GM12801 (cell line): ENCODE measurements at regions not wholly inside any gene's neighbourhood (a gene's known extent, or its start where the extent isn't known, plus 50 kb on each side); places are given as distances from the start of the nearest gene placed in this dataset.

Experiments
- TF ChIP-seq, protein P1 (sequence below): IDR thresholded peaks from one replicate; pipeline ENCODE4 v1.5.1; 2011; ENCODE audit warnings: control low read depth; ENCODE audit not compliant: insufficient read length; ENCODE audit errors: extremely low read depth

- TF ChIP-seq, protein P1, sequence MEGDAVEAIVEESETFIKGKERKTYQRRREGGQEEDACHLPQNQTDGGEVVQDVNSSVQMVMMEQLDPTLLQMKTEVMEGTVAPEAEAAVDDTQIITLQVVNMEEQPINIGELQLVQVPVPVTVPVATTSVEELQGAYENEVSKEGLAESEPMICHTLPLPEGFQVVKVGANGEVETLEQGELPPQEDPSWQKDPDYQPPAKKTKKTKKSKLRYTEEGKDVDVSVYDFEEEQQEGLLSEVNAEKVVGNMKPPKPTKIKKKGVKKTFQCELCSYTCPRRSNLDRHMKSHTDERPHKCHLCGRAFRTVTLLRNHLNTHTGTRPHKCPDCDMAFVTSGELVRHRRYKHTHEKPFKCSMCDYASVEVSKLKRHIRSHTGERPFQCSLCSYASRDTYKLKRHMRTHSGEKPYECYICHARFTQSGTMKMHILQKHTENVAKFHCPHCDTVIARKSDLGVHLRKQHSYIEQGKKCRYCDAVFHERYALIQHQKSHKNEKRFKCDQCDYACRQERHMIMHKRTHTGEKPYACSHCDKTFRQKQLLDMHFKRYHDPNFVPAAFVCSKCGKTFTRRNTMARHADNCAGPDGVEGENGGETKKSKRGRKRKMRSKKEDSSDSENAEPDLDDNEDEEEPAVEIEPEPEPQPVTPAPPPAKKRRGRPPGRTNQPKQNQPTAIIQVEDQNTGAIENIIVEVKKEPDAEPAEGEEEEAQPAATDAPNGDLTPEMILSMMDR, result no peak
Observed at GRCh38 chr1:34436836-34437235, 260.1 kb downstream of the C1orf94 start.

DNA sequence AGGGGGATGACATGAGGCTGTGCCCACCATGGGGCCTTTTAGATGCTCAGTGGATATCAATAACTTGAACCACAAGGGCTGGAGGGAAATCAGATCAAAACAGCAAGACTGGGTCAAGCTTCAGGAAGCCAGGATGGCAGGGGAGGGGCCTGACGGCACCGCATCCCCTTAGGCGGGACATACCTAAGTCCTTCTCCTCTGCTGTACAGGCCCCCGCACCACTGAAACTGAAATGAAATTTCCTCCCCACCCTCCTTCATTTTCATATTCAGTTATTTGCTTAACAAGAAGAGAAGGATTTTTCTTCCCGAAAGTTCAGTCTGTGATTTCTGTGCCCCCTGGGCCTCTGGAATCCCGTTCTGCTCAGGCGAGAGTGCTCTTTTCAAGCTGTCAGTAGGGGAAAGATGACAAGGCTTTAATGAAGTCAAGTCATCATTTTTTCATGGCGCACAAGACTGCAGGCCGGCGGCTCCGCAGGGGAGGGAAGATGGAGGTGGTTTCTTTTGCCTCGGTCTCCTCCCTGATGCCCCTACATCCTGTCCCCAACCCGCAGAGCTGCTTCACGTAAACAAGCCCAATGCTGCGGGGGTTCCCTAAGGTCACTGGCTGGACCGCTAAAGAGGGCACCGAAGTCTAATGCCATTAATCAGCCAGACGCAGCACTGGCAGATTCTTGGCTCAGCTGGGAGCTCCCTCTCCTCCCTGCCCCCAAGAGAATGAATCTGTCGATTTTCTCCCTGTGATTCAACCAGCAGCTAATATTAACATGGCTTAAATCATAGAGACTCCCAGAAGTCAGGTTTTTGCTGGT is 264.8 kb downstream of the C1orf94 start:
- TF ChIP-seq, protein P1, result no peak

GRCh38 chr1:34444516-34444915 is 267.8 kb downstream of the C1orf94 start:
- TF ChIP-seq, protein P1, result no peak

- TF ChIP-seq, protein P1, result no peak
Observed at GRCh38 chr1:34450325-34450724, 273.6 kb downstream of the C1orf94 start.

- TF ChIP-seq, protein P1, result no peak
Observed at GRCh38 chr1:34452451-34452850, 275.7 kb downstream of the C1orf94 start.

DNA sequence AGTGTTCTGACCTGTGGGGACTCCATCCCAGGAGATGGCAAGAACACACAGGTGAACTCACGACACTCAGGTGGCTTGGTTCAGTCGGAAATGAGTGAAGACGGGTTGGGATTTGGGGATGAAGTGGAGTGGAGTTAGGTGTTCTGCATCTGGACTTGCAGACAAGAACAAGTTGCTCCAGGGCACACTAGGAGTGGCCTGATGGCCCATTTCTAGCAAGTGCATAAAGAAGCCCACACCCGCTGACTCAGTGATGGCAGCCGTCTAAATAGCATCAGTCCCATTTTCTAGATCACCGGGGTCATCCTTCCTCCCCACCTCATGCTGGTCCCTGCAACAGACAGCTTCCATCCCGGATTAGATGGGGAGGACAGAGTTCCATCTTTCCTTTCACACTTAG is 278.4 kb downstream of the C1orf94 start:
- TF ChIP-seq, protein P1, result no peak

DNA sequence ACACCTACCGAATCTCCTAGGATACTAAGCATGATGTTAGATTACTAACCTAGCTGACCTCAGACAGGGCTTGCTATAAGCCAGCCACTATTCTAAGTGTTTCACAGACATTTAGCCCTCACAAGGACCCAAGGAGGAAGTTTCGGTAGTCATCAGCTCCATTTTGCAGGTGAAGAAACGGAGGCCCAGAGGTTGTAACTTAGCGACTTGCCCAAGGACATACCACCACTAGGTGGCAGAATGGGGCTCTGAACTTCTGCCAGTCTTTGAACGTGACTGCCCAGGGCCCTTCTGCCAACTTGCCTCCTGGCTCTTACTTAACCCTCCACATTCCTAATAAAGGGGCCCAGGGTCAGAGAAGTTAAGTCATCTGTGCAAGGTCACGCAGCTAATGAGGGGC is 283.5 kb downstream of the C1orf94 start:
- TF ChIP-seq, protein P1, result no peak

- TF ChIP-seq, protein P1, result no peak
Observed at GRCh38 chr1:34470401-34470800, 284.4 kb upstream of the GJB5 start.
